H1 (cell line): ENCODE measurements at regions not wholly inside any gene's neighbourhood (a gene's known extent, or its start where the extent isn't known, plus 50 kb on each side); places are given as distances from the start of the nearest gene placed in this dataset.

ENCODE experiments used
- CBX8 ChIP-seq: fragments of 300-800, 300-1000 bp; sonication (generic); IDR thresholded peaks from 2 replicates; pipeline ENCODE4 v1.7.1; 2016; ENCODE audit warnings: low read depth, low read length, borderline replicate concordance
- CREB1 ChIP-seq: IDR thresholded peaks from 2 replicates; pipeline ENCODE4 v1.6.1; 2012; ENCODE audit warnings: inconsistent platforms
- EZH2 ChIP-seq: fragments of 200-600 bp; sonication (generic); IDR thresholded peaks from 2 replicates; pipeline ENCODE4 v1.7.1; 2012; ENCODE audit warnings: low read depth, mild to moderate bottlenecking, moderate library complexity, low read length, inconsistent platforms; ENCODE audit not compliant: severe bottlenecking
- POLR2A ChIP-seq, 2 experiments: IDR thresholded peaks; 1 replicate in 1 of 2; 2 replicates in 1 of 2; pipeline ENCODE4 v1.6.1; 2011; ENCODE audit warnings: low read depth in 2 of 2, low read length in 2 of 2, mild to moderate bottlenecking in 2 of 2; ENCODE audit errors: control extremely low read depth in 1 of 2
- RAD21 ChIP-seq, 2 experiments: IDR thresholded peaks in 1 of 2; conservative IDR thresholded peaks in 1 of 2; 2 replicates each; pipeline ENCODE4 v1.6.1; 2011; ENCODE audit warnings: low read depth in 2 of 2, low read length in 2 of 2, improper control_type of control experiment in 1 of 2, inconsistent platforms in 1 of 2, mild to moderate bottlenecking in 1 of 2, moderate library complexity in 1 of 2
- RNF2 ChIP-seq: fragments of 200-900, 300-1000 bp; sonication (generic); IDR thresholded peaks from 2 replicates; pipeline ENCODE4 v1.7.1; 2016; ENCODE audit warnings: borderline replicate concordance, low read depth, mild to moderate bottlenecking, antibody characterized with exemption, low read length; ENCODE audit not compliant: poor library complexity, severe bottlenecking; ENCODE audit errors: missing control alignments
- SUZ12 ChIP-seq: fragments of 200-600 bp; sonication (generic); IDR thresholded peaks from 2 replicates; pipeline ENCODE4 v1.6.1; 2012; ENCODE audit warnings: mild to moderate bottlenecking, inconsistent platforms, low read length, moderate library complexity, mixed read lengths
- TAF1 ChIP-seq: IDR thresholded peaks from 2 replicates; pipeline ENCODE4 v1.6.1; 2011; ENCODE audit warnings: mild to moderate bottlenecking, low read depth, low read length
- TBP ChIP-seq: IDR thresholded peaks from 2 replicates; pipeline ENCODE4 v1.6.1; 2011; ENCODE audit warnings: low read depth, low read length, improper control_type of control experiment
- TEAD4 ChIP-seq: IDR thresholded peaks from 2 replicates; pipeline ENCODE4 v1.6.1; 2012; ENCODE audit warnings: low read depth, low read length, inconsistent platforms, mixed read lengths
- ZNF274 ChIP-seq: IDR thresholded peaks from 2 replicates; pipeline ENCODE4 v1.7.0; 2012; ENCODE audit warnings: low read length, borderline replicate concordance; ENCODE audit errors: extremely low read depth
- TF ChIP-seq, protein P1 (sequence below), 3 experiments: IDR thresholded peaks; 1 replicate in 2 of 3; 2 replicates in 1 of 3; pipeline versions ENCODE4 v1.5.1 to v1.6.1; 2011; ENCODE audit warnings: low read length in 3 of 3, mild to moderate bottlenecking in 3 of 3, inconsistent platforms in 2 of 3, low read depth in 1 of 3, moderate library complexity in 1 of 3; ENCODE audit not compliant: insufficient read depth in 1 of 3; ENCODE audit errors: control extremely low read depth in 1 of 3
- TF ChIP-seq, protein P2 (sequence below): IDR thresholded peaks from 2 replicates; pipeline ENCODE4 v1.6.1; 2012; ENCODE audit warnings: low read length, inconsistent platforms

DNA sequence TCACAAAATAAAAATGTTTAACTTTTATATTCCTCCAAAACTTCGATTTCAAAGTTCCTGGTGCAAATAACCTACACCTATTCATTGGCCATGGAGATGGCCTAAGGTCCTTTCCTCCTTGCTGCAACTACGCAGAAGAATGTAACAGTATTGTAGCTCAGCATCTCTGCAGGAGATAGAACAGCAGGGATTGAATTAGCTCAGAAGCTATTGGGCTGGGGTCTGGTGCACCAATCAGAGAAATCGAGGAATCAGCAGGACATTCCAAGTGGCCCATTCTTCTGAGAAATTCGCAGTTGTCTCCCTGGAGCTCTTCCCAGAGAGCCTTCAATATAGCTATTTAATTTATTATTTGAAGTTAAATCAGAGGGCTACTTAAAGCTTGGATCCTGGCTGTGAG, 560.6 kb downstream of the GATA3 start:
- no peak for TF ChIP-seq POLR2A (IDR thresholded peaks at IDR 0.05; ENCODE audit: control extremely low read depth in 1 of 2, low read depth in 2 of 2, low read length in 2 of 2)
- no peak for TF ChIP-seq TBP
- TF ChIP-seq, protein P1, sequence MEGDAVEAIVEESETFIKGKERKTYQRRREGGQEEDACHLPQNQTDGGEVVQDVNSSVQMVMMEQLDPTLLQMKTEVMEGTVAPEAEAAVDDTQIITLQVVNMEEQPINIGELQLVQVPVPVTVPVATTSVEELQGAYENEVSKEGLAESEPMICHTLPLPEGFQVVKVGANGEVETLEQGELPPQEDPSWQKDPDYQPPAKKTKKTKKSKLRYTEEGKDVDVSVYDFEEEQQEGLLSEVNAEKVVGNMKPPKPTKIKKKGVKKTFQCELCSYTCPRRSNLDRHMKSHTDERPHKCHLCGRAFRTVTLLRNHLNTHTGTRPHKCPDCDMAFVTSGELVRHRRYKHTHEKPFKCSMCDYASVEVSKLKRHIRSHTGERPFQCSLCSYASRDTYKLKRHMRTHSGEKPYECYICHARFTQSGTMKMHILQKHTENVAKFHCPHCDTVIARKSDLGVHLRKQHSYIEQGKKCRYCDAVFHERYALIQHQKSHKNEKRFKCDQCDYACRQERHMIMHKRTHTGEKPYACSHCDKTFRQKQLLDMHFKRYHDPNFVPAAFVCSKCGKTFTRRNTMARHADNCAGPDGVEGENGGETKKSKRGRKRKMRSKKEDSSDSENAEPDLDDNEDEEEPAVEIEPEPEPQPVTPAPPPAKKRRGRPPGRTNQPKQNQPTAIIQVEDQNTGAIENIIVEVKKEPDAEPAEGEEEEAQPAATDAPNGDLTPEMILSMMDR (IDR thresholded peaks at IDR 0.05; ENCODE audit: control extremely low read depth in 1 of 3, insufficient read depth in 1 of 3, low read depth in 1 of 3, low read length in 3 of 3): no peak
- no peak for TF ChIP-seq CREB1
- TF ChIP-seq RAD21 (IDR thresholded peaks at IDR 0.05 in 1 of 2, conservative IDR thresholded peaks at IDR 0.05 in 1 of 2; ENCODE audit: low read depth in 2 of 2, low read length in 2 of 2): no peak
- no peak for TF ChIP-seq RNF2
- TF ChIP-seq ZNF274: no peak
- TF ChIP-seq TEAD4: no peak
- no peak for TF ChIP-seq EZH2
- no peak for TF ChIP-seq SUZ12
- no peak for TF ChIP-seq CBX8
- TF ChIP-seq TAF1: no peak
- TF ChIP-seq, protein P2, sequence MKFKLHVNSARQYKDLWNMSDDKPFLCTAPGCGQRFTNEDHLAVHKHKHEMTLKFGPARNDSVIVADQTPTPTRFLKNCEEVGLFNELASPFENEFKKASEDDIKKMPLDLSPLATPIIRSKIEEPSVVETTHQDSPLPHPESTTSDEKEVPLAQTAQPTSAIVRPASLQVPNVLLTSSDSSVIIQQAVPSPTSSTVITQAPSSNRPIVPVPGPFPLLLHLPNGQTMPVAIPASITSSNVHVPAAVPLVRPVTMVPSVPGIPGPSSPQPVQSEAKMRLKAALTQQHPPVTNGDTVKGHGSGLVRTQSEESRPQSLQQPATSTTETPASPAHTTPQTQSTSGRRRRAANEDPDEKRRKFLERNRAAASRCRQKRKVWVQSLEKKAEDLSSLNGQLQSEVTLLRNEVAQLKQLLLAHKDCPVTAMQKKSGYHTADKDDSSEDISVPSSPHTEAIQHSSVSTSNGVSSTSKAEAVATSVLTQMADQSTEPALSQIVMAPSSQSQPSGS: no peak
